ENCODE measurements at regions not wholly inside any gene's neighbourhood (a gene's known extent, or its start where the extent isn't known, plus 50 kb on each side); places are given as distances from the start of the nearest gene placed in this dataset.

DNA sequence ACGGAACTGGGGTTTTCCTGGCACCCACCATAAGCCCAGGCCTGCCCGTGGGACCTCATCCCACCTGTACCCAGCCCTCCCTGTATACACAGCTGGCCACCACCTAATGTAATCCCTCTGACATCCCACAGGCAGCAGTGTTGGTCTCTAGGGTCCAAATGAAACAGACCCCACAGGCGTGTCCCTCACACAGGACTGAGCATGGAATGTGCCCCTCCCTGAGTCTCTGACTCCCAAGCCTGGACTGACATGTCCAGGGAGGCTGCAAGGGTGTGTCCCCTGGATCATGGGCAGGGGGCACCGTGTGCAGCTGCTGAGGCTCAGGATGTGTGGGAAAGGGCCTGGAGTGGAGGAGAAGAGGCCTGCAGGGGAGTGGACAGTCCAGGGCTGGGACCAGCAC is 50.6 kb upstream of the PPARA start:
- WGBS, result 32% methylated on average over 3 of the region's 4 CpGs

DNA sequence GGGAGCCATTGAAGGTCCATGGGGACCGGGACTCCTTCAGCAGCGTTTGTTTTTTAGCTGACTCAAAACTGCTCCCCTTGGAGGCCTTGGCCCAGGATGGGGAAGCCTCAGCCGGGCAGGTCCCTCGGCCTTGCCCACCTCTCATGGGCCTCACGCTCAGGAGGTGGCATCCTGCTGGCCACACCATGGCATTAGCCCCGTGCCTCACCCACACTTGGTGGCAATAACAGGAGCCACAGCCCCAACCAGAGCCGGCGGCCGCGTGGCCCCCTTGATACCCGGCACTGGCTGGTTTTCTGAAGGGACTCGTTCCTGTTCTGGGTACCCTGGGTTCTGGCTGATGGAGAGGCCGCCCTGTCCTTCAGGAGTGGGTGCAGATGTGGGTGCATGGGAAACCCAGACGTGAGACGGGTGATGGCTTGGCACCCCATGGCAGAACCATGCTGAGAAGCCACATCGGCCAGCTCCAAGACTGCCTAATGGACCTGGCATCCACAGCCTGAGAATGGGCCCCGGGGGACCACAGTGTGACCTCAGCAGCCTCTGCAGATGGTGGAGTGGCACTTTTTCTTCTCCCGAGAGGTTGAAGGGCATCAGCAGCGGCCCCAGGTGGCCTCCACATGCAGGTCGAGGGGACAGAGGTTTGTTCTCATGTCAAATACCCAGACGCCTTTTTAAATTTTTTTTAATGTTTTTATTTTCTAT is 49.8 kb upstream of the PPARA start:
- H3K27me3 ChIP-seq, result no peaks in the 10 kb centered on the region
- no peaks in the 10 kb centered on the region for H3K9me3 ChIP-seq
- peaks cover 67% of the 10 kb centered on the region for H3K36me3 ChIP-seq
- TF ChIP-seq POLR2A (IDR thresholded peaks at IDR 0.05), result no peak
- no peak for TF ChIP-seq POLR2AphosphoS5 (IDR thresholded peaks at IDR 0.05)
- TF ChIP-seq CTCF (IDR thresholded peaks at IDR 0.05), result no peak
- no peak for TF ChIP-seq EP300 (IDR thresholded peaks at IDR 0.05)
- peak overlapping the region; percentile 92 for H3K27ac ChIP-seq
- no peak for DNase-seq (ENCODE audit: low spot score in 2 of 2)
- H3K4me1 ChIP-seq, result peaks cover 99% of the 10 kb centered on the region
- no peak overlapping the region for H3K4me3 ChIP-seq
- 61% methylated on average over 21 of the region's 21 CpGs for WGBS

More for the DNA sequence above, 50.6 kb upstream of the PPARA start:
- Histone ChIP-seq H3K36me3 (peaks cover 67% of the 10 kb centered on the region), H3K27me3 (no peaks in the 10 kb centered on the region), H3K9me3 (no peaks in the 10 kb centered on the region), H3K27ac (peak overlapping the region; percentile 92), H3K4me3 (no peak overlapping the region), H3K4me1 (peaks cover 94% of the 10 kb centered on the region)
- TF ChIP-seq CTCF (IDR thresholded peaks at IDR 0.05) (no peak), POLR2A (IDR thresholded peaks at IDR 0.05) (no peak), POLR2AphosphoS5 (IDR thresholded peaks at IDR 0.05) (no peak), EP300 (IDR thresholded peaks at IDR 0.05) (no peak)
- no peak for DNase-seq (ENCODE audit: low spot score in 2 of 2)
